IMR-90 (cell line): ENCODE measurements at regions not wholly inside any gene's neighbourhood (a gene's known extent, or its start where the extent isn't known, plus 50 kb on each side); places are given as distances from the start of the nearest gene placed in this dataset.

Source experiments
- ATAC-seq: fragments of 200-7000 bp; cut with Tn5 transposase; 2 replicates; pipeline ENCODE4 v1.9.1; 2020; ENCODE audit warnings: low read depth, mild to moderate bottlenecking, moderate library complexity
- BruUV-seq: library from RNA; stranded (reverse); fragments of 400-500 nt; replicated peaks from 2 replicates; lab custom pipeline; 2021; lab: Mats Ljungman, UMichigan
- CTCF ChIA-PET: fragments of 300-600 bp; formaldehyde crosslinking; extraction: SDS; loops from one replicate; lab custom pipeline; 2021; ENCODE audit warnings: antibody characterized with exemption; lab: Yijun Ruan, JAX
- POLR2A ChIA-PET: fragments of 300-600 bp; sonication (Branson Sonifier 250); formaldehyde crosslinking; loops from one replicate; lab custom pipeline; 2022; ENCODE audit warnings: antibody characterized with exemption; ENCODE audit not compliant: unreplicated experiment; lab: Charles Lee
- DNase-seq: peaks from one replicate; pipeline ENCODE4 v3.0.0; 2013
- H2AFZ ChIP-seq: replicated peaks from 2 replicates; pipeline ENCODE3; 2013; ENCODE audit warnings: low read length, mild to moderate bottlenecking; ENCODE audit not compliant: poor library complexity
- H2AK5ac ChIP-seq: 2 replicates; pipeline ENCODE4 v1.6.1; 2013; ENCODE audit warnings: low read depth, low read length, inconsistent platforms
- H2AK9ac ChIP-seq: replicated peaks from 2 replicates; pipeline ENCODE3; 2013; ENCODE audit warnings: mild to moderate bottlenecking, low read depth, low read length, moderate library complexity; ENCODE audit not compliant: poor library complexity
- H2BK120ac ChIP-seq: 2 replicates; pipeline ENCODE4 v1.6.1; 2013; ENCODE audit warnings: low read depth, low read length, inconsistent platforms
- H2BK15ac ChIP-seq: 3 replicates; pipeline ENCODE4 v1.6.1; 2013; ENCODE audit warnings: low read depth, low read length, inconsistent platforms
- H2BK20ac ChIP-seq: 2 replicates; pipeline ENCODE4 v1.6.1; 2013; ENCODE audit warnings: low read depth, mild to moderate bottlenecking, inconsistent platforms, low read length, moderate library complexity
- H2BK5ac ChIP-seq: 2 replicates; pipeline ENCODE4 v1.6.1; 2013; ENCODE audit warnings: mild to moderate bottlenecking, low read depth, low read length, inconsistent platforms; ENCODE audit not compliant: poor library complexity, severe bottlenecking
- H3K14ac ChIP-seq: replicated peaks from 2 replicates; pipeline ENCODE4 v1.6.1; 2013; ENCODE audit warnings: low read depth, low read length, inconsistent platforms
- H3K18ac ChIP-seq: 2 replicates; pipeline ENCODE4 v1.6.1; 2013; ENCODE audit warnings: low read depth, low read length, control low read depth
- H3K23ac ChIP-seq: 2 replicates; pipeline ENCODE4 v1.6.1; 2013; ENCODE audit warnings: low read depth, low read length, inconsistent platforms
- H3K27ac ChIP-seq: 2 replicates; pipeline ENCODE4 v1.5.1; 2013; ENCODE audit warnings: mild to moderate bottlenecking, control low read depth, low read length; ENCODE audit not compliant: insufficient read depth
- H3K27me3 ChIP-seq: 2 replicates; pipeline ENCODE4 v1.6.1; 2013; ENCODE audit warnings: low read length; ENCODE audit not compliant: control insufficient read depth, insufficient read depth
- H3K36me3 ChIP-seq: 2 replicates; pipeline ENCODE4 v1.6.1; 2013; ENCODE audit warnings: low read length, mixed read lengths; ENCODE audit not compliant: control insufficient read depth, insufficient read depth
- H3K4ac ChIP-seq: 2 replicates; pipeline ENCODE4 v1.6.1; 2013; ENCODE audit warnings: low read depth, low read length, inconsistent platforms
- H3K4me1 ChIP-seq: 2 replicates; pipeline ENCODE4 v1.6.1; 2013; ENCODE audit warnings: low read length, mixed read lengths; ENCODE audit not compliant: control insufficient read depth, insufficient read depth
- H3K4me2 ChIP-seq: 2 replicates; pipeline ENCODE4 v1.6.1; 2013; ENCODE audit warnings: low read depth, mild to moderate bottlenecking, control low read depth, low read length, moderate library complexity
- H3K4me3 ChIP-seq: 2 replicates; pipeline ENCODE4 v1.5.1; 2013; ENCODE audit warnings: low read depth, mild to moderate bottlenecking, control low read depth, low read length, moderate library complexity; ENCODE audit not compliant: insufficient read depth
- H3K56ac ChIP-seq: 2 replicates; pipeline ENCODE4 v1.6.1; 2013; ENCODE audit warnings: low read length, inconsistent platforms; ENCODE audit not compliant: insufficient read depth; ENCODE audit errors: extremely low read depth
- H3K79me1 ChIP-seq, 2 experiments: 2 replicates each; pipeline ENCODE4 v1.6.1; 2013; ENCODE audit warnings: low read length in 2 of 2, inconsistent platforms in 1 of 2, low read depth in 1 of 2
- H3K9ac ChIP-seq: 2 replicates; pipeline ENCODE4 v1.6.1; 2013; ENCODE audit warnings: low read depth, low read length, control low read depth
- H3K9me1 ChIP-seq: 2 replicates; pipeline ENCODE4 v1.6.1; 2013; ENCODE audit warnings: low read length, inconsistent platforms; ENCODE audit not compliant: insufficient read depth
- H3K9me3 ChIP-seq: 2 replicates; pipeline ENCODE4 v1.6.1; 2013; ENCODE audit warnings: low read length; ENCODE audit not compliant: control insufficient read depth, insufficient read depth
- H4K20me1 ChIP-seq: 2 replicates; pipeline ENCODE4 v1.6.1; 2013; ENCODE audit warnings: low read length, inconsistent platforms; ENCODE audit not compliant: insufficient read depth
- H4K5ac ChIP-seq: 2 replicates; pipeline ENCODE4 v1.6.1; 2013; ENCODE audit warnings: mild to moderate bottlenecking, low read depth, low read length, control low read depth
- H4K8ac ChIP-seq, 2 experiments: 2 replicates each; pipeline ENCODE4 v1.6.1; 2013; ENCODE audit warnings: low read depth in 2 of 2, low read length in 2 of 2, control low read depth in 1 of 2, inconsistent platforms in 1 of 2
- H4K91ac ChIP-seq: 2 replicates; pipeline ENCODE4 v1.6.1; 2013; ENCODE audit warnings: low read depth, low read length, inconsistent platforms; ENCODE audit not compliant: insufficient read depth
- BHLHE40 ChIP-seq: fragments of 150-350 bp; IDR thresholded peaks from 2 replicates; pipeline ENCODE4 v1.6.1; 2016; ENCODE audit warnings: mild to moderate bottlenecking, low read depth, low read length
- CEBPB ChIP-seq: IDR thresholded peaks from 2 replicates; pipeline ENCODE4 v1.6.1; 2012; ENCODE audit warnings: low read depth, low read length, improper control_type of control experiment
- CHD1 ChIP-seq: IDR thresholded peaks from 2 replicates; pipeline ENCODE4 v1.6.1; 2012; ENCODE audit warnings: low read depth, low read length, improper control_type of control experiment
- CTCF ChIP-seq: conservative IDR thresholded peaks from 2 replicates; pipeline ENCODE4 v1.5.1; 2012; ENCODE audit warnings: mild to moderate bottlenecking, low read depth, low read length, improper control_type of control experiment
- ELK1 ChIP-seq: fragments of 150-350 bp; IDR thresholded peaks from 2 replicates; pipeline ENCODE4 v1.6.1; 2016; ENCODE audit warnings: low read depth, mild to moderate bottlenecking, low read length, moderate library complexity, borderline replicate concordance
- FOS ChIP-seq: fragments of 150-350 bp; IDR thresholded peaks from 2 replicates; pipeline ENCODE4 v1.6.1; 2016; ENCODE audit warnings: low read depth, low read length
- MAFK ChIP-seq: IDR thresholded peaks from 2 replicates; pipeline ENCODE4 v1.6.1; 2012; ENCODE audit warnings: low read depth, low read length, improper control_type of control experiment
- MAZ ChIP-seq: IDR thresholded peaks from 2 replicates; pipeline ENCODE4 v1.6.1; 2012; ENCODE audit warnings: low read depth, mild to moderate bottlenecking, low read length, improper control_type of control experiment, moderate library complexity, borderline replicate concordance
- MXI1 ChIP-seq: IDR thresholded peaks from 2 replicates; pipeline ENCODE4 v1.6.1; 2012; ENCODE audit warnings: low read depth, mild to moderate bottlenecking, low read length, moderate library complexity, borderline replicate concordance
- NFE2L2 ChIP-seq: fragments of 150-350 bp; IDR thresholded peaks from 2 replicates; pipeline ENCODE4 v1.6.1; 2016; ENCODE audit warnings: low read depth, mild to moderate bottlenecking, low read length
- POLR2A ChIP-seq: IDR thresholded peaks from 2 replicates; pipeline ENCODE4 v1.6.1; 2012; ENCODE audit warnings: mild to moderate bottlenecking, low read depth, low read length
- RAD21 ChIP-seq: IDR thresholded peaks from 2 replicates; pipeline ENCODE4 v1.6.1; 2012; ENCODE audit warnings: low read length, improper control_type of control experiment
- RCOR1 ChIP-seq: IDR thresholded peaks from 2 replicates; pipeline ENCODE4 v1.6.1; 2012; ENCODE audit warnings: mild to moderate bottlenecking, low read length, improper control_type of control experiment; ENCODE audit not compliant: insufficient replicate concordance
- RFX5 ChIP-seq: IDR thresholded peaks from 2 replicates; pipeline ENCODE4 v1.8.0; 2012; ENCODE audit warnings: low read depth, mild to moderate bottlenecking, low read length, moderate library complexity
- SMC3 ChIP-seq: fragments of 150-350 bp; IDR thresholded peaks from 2 replicates; pipeline ENCODE4 v1.6.1; 2016; ENCODE audit warnings: low read depth, mild to moderate bottlenecking, antibody characterized with exemption, low read length, moderate library complexity
- USF2 ChIP-seq: fragments of 150-350 bp; IDR thresholded peaks from 2 replicates; pipeline ENCODE4 v1.6.1; 2017; ENCODE audit warnings: mild to moderate bottlenecking, antibody characterized with exemption, low read length, low read depth
- whole genome bisulfite sequencing, 2 experiments: methylation state at CpG; one replicate each; pipeline versions ENCODE4 v1.1.5 to v1.1.7; 2013; ENCODE audit warnings: missing lambda C conversion rate in 2 of 2; ENCODE audit not compliant: insufficient read length in 1 of 2; ENCODE audit errors: extremely low coverage in 2 of 2; 5-methylcytosine and 5-hydroxymethylcytosine counted together
- dilution Hi-C: fragments of 300-500 bp; cut with HindIII; formaldehyde crosslinking; loops from one replicate; pipeline ENCODE4 v1.14.3; 2018; ENCODE audit warnings: low sequenced_read_pairs; ENCODE audit not compliant: unreplicated experiment
- in situ Hi-C: fragments of 300-500 bp; cut with MboI; formaldehyde crosslinking; loops from 3 replicates; pipeline ENCODE4 v1.14.3; 2019; ENCODE audit warnings: low sequenced_read_pairs, inconsistent platforms, mixed read lengths
- intact Hi-C: fragments of 100-400 bp; cut with micrococcal nuclease; formaldehyde crosslinking; loops from 2 replicates; pipeline ENCODE4 v1.10.0; 2022

- TF ChIP-seq BHLHE40 (no peak), CEBPB (no peak), ELK1 (no peak), RFX5 (no peak), CHD1 (no peak), USF2 (no peak), NFE2L2 (no peak), CTCF (no peak), MXI1 (no peak), MAFK (no peak), RAD21 (no peak), RCOR1 (no peak), SMC3 (no peak), MAZ (no peak), POLR2A (no peak), FOS (no peak)
- ATAC-seq = no peak
- H3K79me1 ChIP-seq = no peaks in the 10 kb centered on the region
- no peak overlapping the region for H3K56ac ChIP-seq
- H3K23ac ChIP-seq = no peak overlapping the region
- H4K8ac ChIP-seq = no peak overlapping the region
- H3K9ac ChIP-seq = no peak overlapping the region
- H3K9me1 ChIP-seq = no peaks in the 10 kb centered on the region
- DNase-seq = no peak
- no peak overlapping the region for H2AFZ ChIP-seq
- H4K20me1 ChIP-seq = no peaks in the 10 kb centered on the region
- H3K4me2 ChIP-seq = no peak overlapping the region
- no peak overlapping the region for H3K14ac ChIP-seq
- H2BK15ac ChIP-seq = no peak overlapping the region
- H2BK120ac ChIP-seq = no peak overlapping the region
- no peak overlapping the region for H3K18ac ChIP-seq
- no peak overlapping the region for H3K4me3 ChIP-seq
- CTCF ChIA-PET = no interaction called here
- no CpG with 5 or more reads among the region's 3 CpGs for WGBS, 2 experiments
- H2AK5ac ChIP-seq = no peak overlapping the region
- POLR2A ChIA-PET = no interaction called here
- H3K4me1 ChIP-seq = no peaks in the 10 kb centered on the region
- H4K91ac ChIP-seq = no peak overlapping the region
- no peak overlapping the region for H3K4ac ChIP-seq
- H2AK9ac ChIP-seq = no peak overlapping the region
- H2BK5ac ChIP-seq = no peak overlapping the region
- intact Hi-C loops = no loop called here
- no TSS peak for BruUV-seq
- no peak overlapping the region for H3K27ac ChIP-seq
- no peak overlapping the region for H4K5ac ChIP-seq
- in situ Hi-C loops = no loop called here
- H3K27me3 ChIP-seq = no peaks in the 10 kb centered on the region
- H3K36me3 ChIP-seq = no peaks in the 10 kb centered on the region
- peaks cover 7% of the 10 kb centered on the region for H3K9me3 ChIP-seq
- H2BK20ac ChIP-seq = no peak overlapping the region
- dilution Hi-C loops = no loop called here
These were observed 1390.7 kb downstream of the CDH8 start for GRCh38 chr16:60645541-60645940.
